Keratinocyte (primary cell): ENCODE measurements at regions not wholly inside any gene's neighbourhood (a gene's known extent, or its start where the extent isn't known, plus 50 kb on each side); places are given as distances from the start of the nearest gene placed in this dataset.
A peak's percentile ranks its signal among the peaks of the same experiment; 100 is the strongest.
"Not testable (repeated sequence)": the region's sequence is repeated elsewhere in the genome, so short reads cannot be mapped to it uniquely, and the experiment has no call there.

Source experiments
- DNase-seq: peaks from one replicate; pipeline ENCODE4 v3.0.0-alpha.2; 2011; ENCODE audit warnings: low read depth, missing footprints, low spot score
- FAIRE-seq: peaks from 2 replicates; lab custom pipeline; 2011; peaks lifted over from hg19 to GRCh38; lab: Jason Lieb, UNC
- H2AFZ ChIP-seq: 2 replicates; pipeline ENCODE4 v1.6.0; 2012; ENCODE audit warnings: low read length, control low read depth, inconsistent platforms; ENCODE audit not compliant: control insufficient read depth
- H3K27ac ChIP-seq: 2 replicates; pipeline ENCODE4 v1.5.1; 2011; ENCODE audit warnings: low read length; ENCODE audit not compliant: control insufficient read depth, insufficient read depth
- H3K27me3 ChIP-seq: 3 replicates; pipeline ENCODE4 v1.6.0; 2011; ENCODE audit warnings: low read length; ENCODE audit not compliant: control insufficient read depth, insufficient read depth; ENCODE audit errors: extremely low read depth
- H3K36me3 ChIP-seq, 2 experiments: 2 replicates in 1 of 2; 3 replicates in 1 of 2; pipeline ENCODE4 v1.5.1; 2011; ENCODE audit warnings: low read length in 2 of 2, mild to moderate bottlenecking in 1 of 2; ENCODE audit not compliant: control insufficient read depth in 2 of 2, insufficient read depth in 2 of 2; ENCODE audit errors: extremely low read depth in 1 of 2
- H3K4me1 ChIP-seq: 3 replicates; pipeline ENCODE4 v1.5.1; 2011; ENCODE audit warnings: low read length; ENCODE audit not compliant: control insufficient read depth, insufficient read depth; ENCODE audit errors: extremely low read depth
- H3K4me2 ChIP-seq: 3 replicates; pipeline ENCODE4 v1.6.0; 2011; ENCODE audit warnings: low read depth, low read length; ENCODE audit not compliant: control insufficient read depth, insufficient read depth; ENCODE audit errors: extremely low read depth
- H3K4me3 ChIP-seq, 3 experiments: fragments of 200-600 bp in 1 of 3; sonication (generic) in 1 of 3; 2 replicates in 2 of 3; 3 replicates in 1 of 3; pipeline ENCODE4 v1.5.1; 2011 to 2016; ENCODE audit warnings: low read length in 3 of 3, mild to moderate bottlenecking in 3 of 3, control low read depth in 2 of 3, inconsistent platforms in 1 of 3, low read depth in 1 of 3, mixed read lengths in 1 of 3, mixed run types in 1 of 3, moderate library complexity in 1 of 3; ENCODE audit not compliant: control insufficient read depth in 2 of 3, insufficient read depth in 2 of 3; ENCODE audit errors: extremely low read depth in 1 of 3
- H3K79me2 ChIP-seq: 2 replicates; pipeline ENCODE4 v1.6.0; 2012; ENCODE audit warnings: low read length; ENCODE audit not compliant: control insufficient read depth, insufficient read depth
- H3K9ac ChIP-seq: 3 replicates; pipeline ENCODE4 v1.6.0; 2011; ENCODE audit warnings: low read length; ENCODE audit not compliant: control insufficient read depth, insufficient read depth; ENCODE audit errors: extremely low read depth
- H3K9me1 ChIP-seq: 3 replicates; pipeline ENCODE4 v1.6.0; 2011; ENCODE audit warnings: low read length; ENCODE audit not compliant: control insufficient read depth, insufficient read depth; ENCODE audit errors: extremely low read depth
- H3K9me3 ChIP-seq: 2 replicates; pipeline ENCODE4 v1.5.1; 2012; ENCODE audit warnings: low read depth, low read length; ENCODE audit not compliant: control insufficient read depth
- H4K20me1 ChIP-seq: 3 replicates; pipeline ENCODE4 v1.6.0; 2011; ENCODE audit warnings: low read length; ENCODE audit not compliant: control insufficient read depth, insufficient read depth; ENCODE audit errors: extremely low read depth
- dilution Hi-C: fragments of 300-500 bp; cut with MboI; formaldehyde crosslinking; loops from one replicate; pipeline ENCODE4 v1.7.0; 2020; ENCODE audit warnings: low sequenced_read_pairs; ENCODE audit not compliant: extremely low pct_ligation_motif_present

DNA sequence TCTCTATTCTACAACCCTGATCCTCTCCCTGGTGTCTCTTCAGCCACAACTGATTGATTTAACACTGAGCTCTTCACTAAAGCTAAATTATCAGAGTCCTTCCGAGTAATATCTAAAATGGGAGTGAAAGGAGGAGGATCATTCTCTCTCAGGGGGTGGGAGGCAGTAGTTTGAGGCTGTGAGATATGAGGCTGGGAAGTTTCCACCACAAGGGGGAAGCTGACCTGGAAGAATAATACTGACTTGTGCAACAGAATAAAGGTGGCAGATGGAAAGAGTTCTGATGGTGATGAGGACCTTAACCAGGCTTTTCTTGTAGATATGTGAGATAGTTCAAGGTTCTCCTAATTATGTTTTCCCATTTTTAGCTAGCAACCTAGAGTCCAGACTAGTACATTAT lies 118.1 kb upstream of the ERV3-1 start:
- H3K79me2 ChIP-seq, H3K36me3 ChIP-seq, H3K4me3 ChIP-seq, H2AFZ ChIP-seq, H3K9ac ChIP-seq, H3K9me1 ChIP-seq, dilution Hi-C loops, H3K9me3 ChIP-seq, H3K4me1 ChIP-seq, H3K27ac ChIP-seq, FAIRE-seq, H3K4me2 ChIP-seq, H4K20me1 ChIP-seq, H3K27me3 ChIP-seq, DNase-seq: not testable (repeated sequence)

DNA sequence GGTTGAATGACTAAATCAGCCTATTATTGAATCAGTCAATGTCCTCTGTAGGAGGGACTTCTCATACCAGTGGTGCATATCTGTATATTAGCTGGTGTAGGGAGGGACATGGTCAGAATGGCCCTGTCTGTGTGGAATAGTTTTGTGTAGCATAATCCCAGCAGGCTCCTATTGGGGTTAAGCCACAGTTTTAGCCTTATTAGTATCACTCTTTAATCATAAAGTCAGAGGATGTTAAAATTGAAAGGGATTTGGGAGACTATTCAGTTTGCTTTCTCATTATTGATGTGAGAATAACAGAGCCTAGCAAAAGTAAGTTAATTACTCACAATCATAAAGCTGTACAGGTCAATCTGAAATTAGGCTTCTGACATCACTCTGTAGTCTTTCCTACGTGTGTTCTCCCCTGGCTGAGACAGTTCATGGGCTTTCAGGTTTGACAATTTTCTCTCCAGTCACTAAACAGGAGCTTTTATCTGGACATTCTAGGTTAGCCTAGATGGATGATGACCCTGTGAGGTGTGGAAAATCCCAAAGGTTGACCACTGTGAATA lies 99.2 kb upstream of the ERV3-1 start:
- not testable (repeated sequence) for FAIRE-seq, H3K27me3 ChIP-seq

GRCh38 chr7:65100499-65100898 lies 94.0 kb upstream of the ERV3-1 start:
- H3K9me1 ChIP-seq, H3K27ac ChIP-seq, dilution Hi-C loops, H3K9ac ChIP-seq, H2AFZ ChIP-seq, H3K36me3 ChIP-seq, H3K9me3 ChIP-seq, H3K4me3 ChIP-seq, DNase-seq, H3K4me2 ChIP-seq, FAIRE-seq, H4K20me1 ChIP-seq, H3K4me1 ChIP-seq, H3K27me3 ChIP-seq, H3K79me2 ChIP-seq: not testable (repeated sequence)

More for the DNA sequence above, 99.2 kb upstream of the ERV3-1 start:
- H3K9ac ChIP-seq, H3K9me3 ChIP-seq, H3K4me2 ChIP-seq, H3K79me2 ChIP-seq, dilution Hi-C loops, H4K20me1 ChIP-seq, H2AFZ ChIP-seq, H3K9me1 ChIP-seq, H3K4me1 ChIP-seq, H3K4me3 ChIP-seq, H3K27ac ChIP-seq, H3K36me3 ChIP-seq, DNase-seq: not testable (repeated sequence)

DNA sequence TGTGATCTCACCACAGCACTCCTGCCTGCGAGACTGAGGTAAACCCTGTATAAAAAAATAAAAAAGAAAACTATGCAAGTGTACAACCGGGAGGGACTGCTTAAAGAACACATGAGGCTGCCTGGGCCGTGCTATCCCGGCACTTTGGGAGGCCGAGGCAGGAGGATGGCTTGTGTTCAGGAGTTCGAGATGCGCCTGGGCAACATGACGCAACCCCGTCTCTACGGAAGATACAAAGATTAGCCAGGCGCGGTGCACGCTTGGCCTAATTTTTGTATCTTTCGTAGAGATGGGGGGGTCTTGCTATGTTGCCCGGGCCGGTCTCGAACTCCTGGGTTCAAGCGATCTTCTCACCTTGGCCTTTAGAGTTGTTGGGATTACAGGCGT lies 75.2 kb upstream of the ERV3-1 start:
- H2AFZ ChIP-seq = peak overlapping the region; percentile 58

More for the DNA sequence above, 75.2 kb upstream of the ERV3-1 start:
- DNase-seq, dilution Hi-C loops, FAIRE-seq, H3K79me2 ChIP-seq, H4K20me1 ChIP-seq, H3K27me3 ChIP-seq, H3K9me1 ChIP-seq, H3K36me3 ChIP-seq, H3K9me3 ChIP-seq, H3K4me1 ChIP-seq: not testable (repeated sequence)
- H3K27ac ChIP-seq = peak overlapping the region; percentile 58
- peak overlapping the region; percentile 51 for H3K4me2 ChIP-seq
- peak overlapping the region; percentile 64 for H3K9ac ChIP-seq
- peak overlapping the region; percentile 47 to 87 (median 68) for H3K4me3 ChIP-seq
